Fibroblast of skin of right quadriceps (primary cell): ENCODE measurements at regions not wholly inside any gene's neighbourhood (a gene's known extent, or its start where the extent isn't known, plus 50 kb on each side); places are given as distances from the start of the nearest gene placed in this dataset.

ENCODE experiments used
- DNase-seq: peaks from one replicate; pipeline ENCODE4 v3.0.0-alpha.2; 2013

GRCh38 chr6:129967427-129967826 lies 51.0 kb upstream of the L3MBTL3 start:
- no peak for DNase-seq

- no peak for DNase-seq
Measured at GRCh38 chr6:129966125-129966524, 52.3 kb upstream of the L3MBTL3 start.

- DNase-seq, result no peak
Measured at GRCh38 chr6:129965096-129965495, 53.3 kb upstream of the L3MBTL3 start.

GRCh38 chr6:129959358-129959930 lies 58.9 kb upstream of the L3MBTL3 start:
- DNase-seq, result no peak

GRCh38 chr6:129957941-129958898 lies 60.2 kb upstream of the L3MBTL3 start:
- no peak for DNase-seq

GRCh38 chr6:129955584-129955983 lies 62.8 kb upstream of the L3MBTL3 start:
- DNase-seq, result no peak

- DNase-seq, result no peak
Measured at GRCh38 chr6:129954749-129955431, 63.5 kb upstream of the L3MBTL3 start.

- no peak for DNase-seq
Measured at GRCh38 chr6:129947797-129948196, 70.6 kb upstream of the L3MBTL3 start.

GRCh38 chr6:129946439-129947140 lies 71.8 kb upstream of the L3MBTL3 start:
- DNase-seq, result no peak

GRCh38 chr6:129943637-129944271 lies 74.6 kb upstream of the L3MBTL3 start:
- no peak for DNase-seq

GRCh38 chr6:129940454-129941195 lies 77.8 kb upstream of the L3MBTL3 start:
- DNase-seq, result no peak

- DNase-seq, result no peak
Measured at GRCh38 chr6:129938249-129939020, 77.3 kb upstream of the TMEM244 start.

- DNase-seq, result peak; percentile 70
Measured at GRCh38 chr6:129936329-129937165, 75.4 kb upstream of the TMEM244 start.

GRCh38 chr6:129932321-129932720 lies 71.2 kb upstream of the TMEM244 start:
- DNase-seq, result no peak

- DNase-seq, result peak; percentile 71
Measured at GRCh38 chr6:129929433-129929832, 68.3 kb upstream of the TMEM244 start.

- DNase-seq, result peak; percentile 35
Measured at GRCh38 chr6:129923530-129924250, 62.6 kb upstream of the TMEM244 start.

GRCh38 chr6:129921169-129921817 lies 60.2 kb upstream of the TMEM244 start:
- no peak for DNase-seq

GRCh38 chr6:129920103-129920798 lies 59.1 kb upstream of the TMEM244 start:
- DNase-seq, result no peak
